Medulla oblongata (tissue), 1 donor: ENCODE measurements at regions not wholly inside any gene's neighbourhood (a gene's known extent, or its start where the extent isn't known, plus 50 kb on each side); places are given as distances from the start of the nearest gene placed in this dataset.

Experiments used
- DNase-seq: peaks from one replicate; pipeline ENCODE4 v3.0.0-alpha.2; 2015; ENCODE audit errors: extremely low spot score

- no peak for DNase-seq
Observed at GRCh38 chr6:84278321-84278998, 51.0 kb upstream of the CEP162 start.
